ENCODE measurements at regions not wholly inside any gene's neighbourhood (a gene's known extent, or its start where the extent isn't known, plus 50 kb on each side); places are given as distances from the start of the nearest gene placed in this dataset.

DNA sequence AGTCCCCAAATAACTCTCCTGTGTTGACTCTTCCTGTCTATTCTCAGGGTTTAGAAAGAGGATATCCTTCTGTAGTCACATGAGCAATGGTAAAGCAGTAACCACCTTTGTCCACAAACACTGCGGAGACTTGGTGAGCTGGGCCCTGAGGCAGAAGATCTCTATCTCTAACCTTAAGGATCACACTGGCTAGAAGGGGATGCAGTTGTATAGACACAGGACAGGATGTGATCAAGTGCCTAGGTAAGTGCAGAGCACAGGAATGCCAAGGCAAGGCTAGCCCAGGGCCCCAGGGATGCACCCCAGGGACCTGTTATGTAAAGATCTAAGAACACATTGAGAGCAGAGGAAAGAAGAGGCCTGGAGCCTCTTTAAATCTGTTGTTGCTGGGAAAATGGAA, 610.5 kb downstream of the IRX1 start:
- no peak for DNase-seq
- Histone ChIP-seq H3K4me1 (no peaks in the 10 kb centered on the region), H3K36me3 (no peaks in the 10 kb centered on the region), H3K27me3 (no peaks in the 10 kb centered on the region), H3K27ac (no peak overlapping the region), H3K4me3 (replicated peaks in 1 of 3) (no peak overlapping the region), H3K9me3 (no peaks in the 10 kb centered on the region)
- WGBS, 2 donors = 100% methylated on average over 1 of the region's 1 CpG
- intact Hi-C loops (cut with DNase I) = no loop called here
- TF ChIP-seq POLR2A (IDR thresholded peaks at IDR 0.05) = no peak

DNA sequence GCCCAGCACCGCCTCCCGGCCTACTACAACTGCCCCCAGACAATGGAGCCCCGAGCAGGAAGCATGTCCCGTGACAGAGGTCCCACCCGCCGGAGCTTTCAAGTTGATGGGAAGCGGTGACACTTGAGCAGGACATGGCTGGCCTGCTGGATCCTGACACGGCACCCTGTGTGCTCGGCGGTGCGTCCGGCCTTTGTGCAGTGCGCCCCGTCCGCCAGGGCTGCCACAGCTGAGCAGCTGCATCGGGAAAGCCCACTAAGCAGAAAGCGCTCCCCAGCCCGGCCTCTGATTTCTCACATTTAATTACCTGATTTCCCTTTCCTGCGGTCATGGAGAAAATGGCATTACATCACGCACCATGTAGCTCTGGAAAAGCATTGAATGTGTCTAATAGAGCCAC, 611.9 kb downstream of the IRX1 start:
- Histone ChIP-seq H3K27me3 (no peaks in the 10 kb centered on the region), H3K4me3 (replicated peaks in 1 of 3) (no peak overlapping the region), H3K27ac (no peak overlapping the region), H3K36me3 (no peaks in the 10 kb centered on the region), H3K9me3 (no peaks in the 10 kb centered on the region), H3K4me1 (no peaks in the 10 kb centered on the region)
- 87 to 92% methylated on average over 20 of the region's 20 CpGs for WGBS, 2 donors
- TF ChIP-seq, protein P1, sequence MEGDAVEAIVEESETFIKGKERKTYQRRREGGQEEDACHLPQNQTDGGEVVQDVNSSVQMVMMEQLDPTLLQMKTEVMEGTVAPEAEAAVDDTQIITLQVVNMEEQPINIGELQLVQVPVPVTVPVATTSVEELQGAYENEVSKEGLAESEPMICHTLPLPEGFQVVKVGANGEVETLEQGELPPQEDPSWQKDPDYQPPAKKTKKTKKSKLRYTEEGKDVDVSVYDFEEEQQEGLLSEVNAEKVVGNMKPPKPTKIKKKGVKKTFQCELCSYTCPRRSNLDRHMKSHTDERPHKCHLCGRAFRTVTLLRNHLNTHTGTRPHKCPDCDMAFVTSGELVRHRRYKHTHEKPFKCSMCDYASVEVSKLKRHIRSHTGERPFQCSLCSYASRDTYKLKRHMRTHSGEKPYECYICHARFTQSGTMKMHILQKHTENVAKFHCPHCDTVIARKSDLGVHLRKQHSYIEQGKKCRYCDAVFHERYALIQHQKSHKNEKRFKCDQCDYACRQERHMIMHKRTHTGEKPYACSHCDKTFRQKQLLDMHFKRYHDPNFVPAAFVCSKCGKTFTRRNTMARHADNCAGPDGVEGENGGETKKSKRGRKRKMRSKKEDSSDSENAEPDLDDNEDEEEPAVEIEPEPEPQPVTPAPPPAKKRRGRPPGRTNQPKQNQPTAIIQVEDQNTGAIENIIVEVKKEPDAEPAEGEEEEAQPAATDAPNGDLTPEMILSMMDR (IDR thresholded peaks at IDR 0.05) = no peak
- no peak for TF ChIP-seq POLR2A (IDR thresholded peaks at IDR 0.05)
- DNase-seq = no peak
- intact Hi-C loops (cut with DNase I) = no loop called here

DNA sequence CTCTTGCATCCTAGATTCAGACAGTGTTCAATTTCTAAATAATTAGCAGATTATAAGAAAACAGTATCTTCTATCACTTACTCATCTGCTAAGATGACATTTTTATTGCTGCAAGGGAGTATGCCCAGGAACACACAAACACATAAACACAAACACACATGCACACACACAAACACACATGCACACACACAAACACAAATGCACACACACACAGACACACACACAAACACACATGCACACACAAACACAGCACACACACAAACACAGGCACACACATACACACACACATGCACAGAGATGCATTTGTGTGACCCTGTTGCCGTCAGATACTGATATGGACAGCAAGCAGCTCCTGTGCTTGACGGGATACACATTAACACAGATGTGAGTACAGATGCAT, 612.9 kb downstream of the IRX1 start:
- H3K4me3 ChIP-seq (replicated peaks in 1 of 3) = no peak overlapping the region
- no peaks in the 10 kb centered on the region for H3K36me3 ChIP-seq
- H3K4me1 ChIP-seq = no peaks in the 10 kb centered on the region
- no peaks in the 10 kb centered on the region for H3K9me3 ChIP-seq
- intact Hi-C loops (cut with DNase I) = no loop called here
- H3K27ac ChIP-seq = no peak overlapping the region
- 88 to 95% methylated on average over 2 of the region's 2 CpGs for WGBS, 2 donors
- H3K27me3 ChIP-seq = no peaks in the 10 kb centered on the region
- no peak for DNase-seq
- TF ChIP-seq, protein P1 (IDR thresholded peaks at IDR 0.05) = no peak
- no peak for TF ChIP-seq POLR2A (IDR thresholded peaks at IDR 0.05)

DNA sequence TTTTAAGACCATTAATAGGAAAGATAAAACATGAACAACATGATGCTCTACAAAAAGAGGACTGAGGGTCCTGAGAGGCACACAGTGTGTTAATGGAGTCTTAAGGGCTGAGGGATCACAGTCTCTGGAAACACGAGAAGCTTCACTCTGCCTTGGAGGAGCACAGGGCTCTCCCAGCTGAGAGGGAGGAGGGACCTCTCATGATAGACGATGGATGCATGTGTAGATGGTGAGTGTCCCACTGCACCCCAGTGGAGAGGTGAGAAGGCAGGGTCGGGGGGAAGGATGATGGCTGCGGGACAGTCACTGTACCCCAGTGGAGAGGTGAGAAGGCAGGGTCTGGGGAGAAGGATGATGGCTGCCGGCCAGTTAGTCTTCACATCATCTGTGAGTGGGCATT, 613.4 kb downstream of the IRX1 start:
- intact Hi-C loops (cut with DNase I) = no loop called here
- H3K9me3 ChIP-seq = no peaks in the 10 kb centered on the region
- TF ChIP-seq, protein P1 (IDR thresholded peaks at IDR 0.05) = no peak
- TF ChIP-seq POLR2A (IDR thresholded peaks at IDR 0.05) = no peak
- H3K4me1 ChIP-seq = no peaks in the 10 kb centered on the region
- no peaks in the 10 kb centered on the region for H3K36me3 ChIP-seq
- H3K27ac ChIP-seq = no peak overlapping the region
- no peaks in the 10 kb centered on the region for H3K27me3 ChIP-seq
- 77 to 80% methylated on average over 5 of the region's 5 CpGs for WGBS, 2 donors
- no peak overlapping the region for H3K4me3 ChIP-seq (replicated peaks in 1 of 3)
- DNase-seq = no peak

DNA sequence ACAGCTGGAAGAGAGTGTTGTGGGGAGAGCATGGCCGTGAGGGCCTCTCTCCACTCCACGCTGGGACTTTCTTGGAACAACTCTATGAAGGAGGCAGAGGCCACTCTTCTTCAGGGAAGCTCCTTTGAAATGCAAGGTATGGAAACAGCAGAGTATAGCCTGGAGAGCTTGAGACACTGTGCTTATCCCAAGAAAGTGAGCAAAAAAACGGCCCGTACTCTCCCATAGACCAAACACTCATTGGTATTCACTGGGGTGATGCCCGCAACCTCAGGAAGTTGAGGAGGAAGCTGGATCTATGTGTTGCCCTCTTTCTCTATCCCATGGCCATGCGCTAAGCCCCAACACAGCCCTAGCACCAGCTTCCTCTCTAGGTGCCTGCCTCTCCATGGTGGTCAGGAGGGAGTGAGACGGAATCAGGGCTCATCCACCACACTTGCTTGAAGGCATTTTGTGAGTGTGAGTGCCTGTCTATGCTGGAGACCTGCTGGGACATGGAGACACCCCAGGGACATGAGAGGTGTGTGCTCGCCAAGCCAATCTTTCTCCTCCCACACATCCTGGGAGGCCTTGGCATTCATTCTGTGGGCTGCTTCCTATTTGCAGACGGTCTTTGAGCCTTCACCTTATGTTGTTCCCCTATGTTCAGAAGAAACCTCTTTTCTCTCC, 616.6 kb downstream of the IRX1 start:
- no peak for TF ChIP-seq POLR2A (IDR thresholded peaks at IDR 0.05)
- TF ChIP-seq, protein P1 (IDR thresholded peaks at IDR 0.05) = no peak
- 88 to 89% methylated on average over 9 of the region's 9 CpGs for WGBS, 2 donors
- Histone ChIP-seq H3K9me3 (no peaks in the 10 kb centered on the region), H3K27me3 (no peaks in the 10 kb centered on the region), H3K4me3 (replicated peaks in 1 of 3) (no peak overlapping the region), H3K36me3 (no peaks in the 10 kb centered on the region), H3K4me1 (no peaks in the 10 kb centered on the region), H3K27ac (no peak overlapping the region)
- DNase-seq = no peak
- intact Hi-C loops (cut with DNase I) = no loop called here

All from thyroid gland (tissue), 4 donors.